GM18499 (cell line): ENCODE measurements at regions not wholly inside any gene's neighbourhood (a gene's known extent, or its start where the extent isn't known, plus 50 kb on each side); places are given as distances from the start of the nearest gene placed in this dataset.
"Not testable (repeated sequence)": the region's sequence is repeated elsewhere in the genome, so short reads cannot be mapped to it uniquely, and the experiment has no call there.

Experiments
- ATAC-seq: cut with Tn5 transposase; IDR thresholded peaks from one replicate; pipeline ENCODE4 v1.9.1; 2021; ENCODE audit warnings: moderate number of reproducible peaks; ENCODE audit not compliant: insufficient read depth, unreplicated experiment

- ATAC-seq, result no peak
Observed at GRCh38 chr7:69104023-69104422, 494.3 kb upstream of the AUTS2 start.

- ATAC-seq, result no peak
Observed at GRCh38 chr7:69105092-69105491, 493.2 kb upstream of the AUTS2 start.

- ATAC-seq, result no peak
Observed at GRCh38 chr7:69105981-69106380, 492.3 kb upstream of the AUTS2 start.

- ATAC-seq, result not testable (repeated sequence)
Observed at GRCh38 chr7:69106449-69106848, 491.8 kb upstream of the AUTS2 start.

GRCh38 chr7:69106946-69107345 is 491.3 kb upstream of the AUTS2 start:
- ATAC-seq, result not testable (repeated sequence)

GRCh38 chr7:69108097-69108496 is 490.2 kb upstream of the AUTS2 start:
- ATAC-seq, result no peak

GRCh38 chr7:69109246-69109645 is 489.0 kb upstream of the AUTS2 start:
- no peak for ATAC-seq

- no peak for ATAC-seq
Observed at GRCh38 chr7:69109879-69110278, 488.4 kb upstream of the AUTS2 start.

- no peak for ATAC-seq
Observed at GRCh38 chr7:69110450-69111050, 487.7 kb upstream of the AUTS2 start.

- no peak for ATAC-seq
Observed at GRCh38 chr7:69114374-69114773, 483.9 kb upstream of the AUTS2 start.

GRCh38 chr7:69115788-69116187 is 482.5 kb upstream of the AUTS2 start:
- ATAC-seq, result no peak

- ATAC-seq, result not testable (repeated sequence)
Observed at GRCh38 chr7:69116196-69116595, 482.1 kb upstream of the AUTS2 start.

- no peak for ATAC-seq
Observed at GRCh38 chr7:69122953-69123352, 475.3 kb upstream of the AUTS2 start.

GRCh38 chr7:69126896-69127479 is 471.3 kb upstream of the AUTS2 start:
- no peak for ATAC-seq

GRCh38 chr7:69129524-69129923 is 468.8 kb upstream of the AUTS2 start:
- ATAC-seq, result no peak

- ATAC-seq, result no peak
Observed at GRCh38 chr7:69129951-69130350, 468.3 kb upstream of the AUTS2 start.

- no peak for ATAC-seq
Observed at GRCh38 chr7:69130396-69130795, 467.9 kb upstream of the AUTS2 start.

GRCh38 chr7:69134316-69134715 is 464.0 kb upstream of the AUTS2 start:
- no peak for ATAC-seq

GRCh38 chr7:69147631-69148030 is 450.6 kb upstream of the AUTS2 start:
- no peak for ATAC-seq

- ATAC-seq, result no peak
Observed at GRCh38 chr7:69149804-69150782, 448.2 kb upstream of the AUTS2 start.

GRCh38 chr7:69162326-69162725 is 435.9 kb upstream of the AUTS2 start:
- no peak for ATAC-seq
